Right cardiac atrium (tissue), 5 donors: ENCODE measurements at regions not wholly inside any gene's neighbourhood (a gene's known extent, or its start where the extent isn't known, plus 50 kb on each side); places are given as distances from the start of the nearest gene placed in this dataset.
"Not testable (repeated sequence)": the region's sequence is repeated elsewhere in the genome, so short reads cannot be mapped to it uniquely, and the experiment has no call there.

Experiments used
- ATAC-seq, 2 donors: fragments of 200-7000 bp; cut with Tn5 transposase; one replicate each; pipeline versions ENCODE4 v1.8.0 to v1.9.1; 2020; ENCODE audit warnings: moderate library complexity in 2 of 2, mild to moderate bottlenecking in 1 of 2
- DNase-seq, 3 donors: peaks; one replicate each; pipeline ENCODE4 v3.0.0-alpha.2; 2020
- H3K27ac ChIP-seq: one replicate; pipeline ENCODE4 v1.5.1; 2013; ENCODE audit warnings: mild to moderate bottlenecking, low read length, control low read depth, moderate library complexity
- H3K27me3 ChIP-seq: one replicate; pipeline ENCODE4 v1.6.1; 2013; ENCODE audit not compliant: control insufficient read depth, insufficient read depth
- H3K4me1 ChIP-seq: one replicate; pipeline ENCODE4 v1.6.1; 2013; ENCODE audit warnings: low read length; ENCODE audit not compliant: control insufficient read depth, insufficient read depth
- H3K4me3 ChIP-seq: one replicate; pipeline ENCODE4 v1.5.1; 2013; ENCODE audit warnings: low read length, control low read depth
- H3K9me3 ChIP-seq: one replicate; pipeline ENCODE4 v1.6.1; 2013; ENCODE audit warnings: low read length; ENCODE audit not compliant: control insufficient read depth
- WGBS: extraction: QIAGEN DNeasy Blood & Tissue Kit; methylation state at CpG from one replicate; pipeline ENCODE4 v1.1.7; 2013; 5-methylcytosine and 5-hydroxymethylcytosine counted together
- intact Hi-C, 4 donors: fragments of 100-400 bp; cut with DNase I; formaldehyde crosslinking; loops; one replicate each; pipeline versions ENCODE4 v1.11.0 to v1.14.0; 2022 to 2023
- donor health status: healthy with polysubstance abuse.
- donor health status: DM: no; HTN: yes; CAD: no.
- donor health status: DM: no; HTN: no; CAD: no.
- donor health status: DM: no; HTN: yes; CAD: no; lungs with severe emphysema.
- donor health status: DM: yes; HTN: yes; CAD: no.

- Histone ChIP-seq H3K9me3 (no peaks in the 10 kb centered on the region), H3K4me1 (no peaks in the 10 kb centered on the region), H3K4me3 (no peak overlapping the region), H3K27me3 (no peaks in the 10 kb centered on the region), H3K27ac (no peak overlapping the region)
- intact Hi-C loops, result no loop called here
- 67% methylated on average over 8 of the region's 8 CpGs for WGBS
- DNase-seq (no peak), ATAC-seq (no peak)
Measured at GRCh38 chr4:101699441-101700124, 90.9 kb upstream of the BANK1 start.

- H3K9me3 ChIP-seq, result no peaks in the 10 kb centered on the region
- DNase-seq (no peak), ATAC-seq (no peak)
- H3K4me1 ChIP-seq, result no peaks in the 10 kb centered on the region
- intact Hi-C loops, result no loop called here
- WGBS, result 85% methylated on average over 1 of the region's 1 CpG
- H3K27me3 ChIP-seq, result no peaks in the 10 kb centered on the region
- H3K4me3 ChIP-seq, result no peak overlapping the region
- no peak overlapping the region for H3K27ac ChIP-seq
Measured at GRCh38 chr4:101697266-101697665, 93.3 kb upstream of the BANK1 start.

DNA sequence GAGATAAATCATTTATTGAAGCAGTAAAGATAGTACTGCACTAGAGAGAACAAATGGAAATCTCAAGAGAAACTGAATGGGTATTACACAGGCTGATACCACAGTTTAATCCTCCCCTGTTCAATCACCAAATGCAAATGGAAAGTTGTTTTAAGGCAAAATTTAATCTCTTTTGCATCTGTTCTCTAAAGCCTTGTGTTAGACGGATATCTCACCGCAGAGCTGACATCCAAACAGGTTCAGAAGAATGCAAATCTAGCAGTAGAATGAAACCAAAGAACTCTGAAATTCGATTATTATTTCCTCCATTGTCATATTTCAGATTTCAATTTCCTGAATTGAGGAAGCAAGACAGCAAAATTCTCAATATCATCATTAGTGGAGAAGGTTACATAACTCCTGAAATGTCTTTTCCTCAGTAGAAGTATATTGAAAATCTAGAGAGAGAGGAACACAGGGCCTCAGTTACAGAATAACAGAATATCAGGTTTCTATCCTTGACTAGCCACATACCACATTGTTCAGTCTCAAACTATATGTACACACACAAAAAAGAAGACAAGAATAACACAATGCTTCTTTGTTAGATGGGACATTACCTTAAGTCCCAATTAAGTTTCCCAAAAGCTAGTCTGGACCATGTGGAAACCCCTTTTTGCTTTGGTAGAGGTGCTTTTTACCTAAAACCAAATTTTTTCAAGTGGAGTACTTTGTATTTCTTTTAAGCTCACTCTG is 94.1 kb upstream of the BANK1 start:
- ATAC-seq, result no peak
- 84% methylated on average over 3 of the region's 3 CpGs for WGBS
- intact Hi-C loops, result no loop called here

GRCh38 chr4:101695176-101695575 is 95.4 kb upstream of the BANK1 start:
- no peaks in the 10 kb centered on the region for H3K9me3 ChIP-seq
- no peak for ATAC-seq
- intact Hi-C loops, result no loop called here
- no peak overlapping the region for H3K27ac ChIP-seq
- no peak overlapping the region for H3K4me3 ChIP-seq
- no peaks in the 10 kb centered on the region for H3K4me1 ChIP-seq
- DNase-seq, result no peak
- no peaks in the 10 kb centered on the region for H3K27me3 ChIP-seq

More for the DNA sequence above, 94.1 kb upstream of the BANK1 start:
- H3K27ac ChIP-seq, result no peak overlapping the region
- H3K4me1 ChIP-seq, result no peaks in the 10 kb centered on the region
- DNase-seq, result no peak
- H3K27me3 ChIP-seq, result no peaks in the 10 kb centered on the region
- H3K9me3 ChIP-seq, result no peaks in the 10 kb centered on the region
- H3K4me3 ChIP-seq, result no peak overlapping the region

DNA sequence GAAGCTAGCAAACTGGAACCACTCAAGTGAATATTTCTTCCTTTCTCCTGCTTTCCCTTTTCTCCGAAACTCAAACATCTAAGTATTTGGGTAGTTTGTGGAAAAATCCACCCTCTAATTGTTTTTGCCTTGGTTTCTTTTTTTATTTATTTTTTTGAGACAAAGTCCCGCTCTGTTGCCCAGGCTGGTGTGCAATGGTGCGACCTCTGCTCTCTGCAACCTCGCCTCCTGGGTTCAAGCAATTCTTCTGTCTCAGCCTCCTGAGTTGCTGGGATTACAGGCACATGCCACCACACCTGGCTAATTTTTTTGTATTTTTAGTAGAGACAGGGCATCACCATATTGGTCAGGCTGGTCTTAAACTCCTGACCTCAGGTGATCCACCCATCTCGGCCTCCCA is 96.1 kb upstream of the BANK1 start:
- WGBS, result 88% methylated on average over 5 of the region's 5 CpGs

DNA sequence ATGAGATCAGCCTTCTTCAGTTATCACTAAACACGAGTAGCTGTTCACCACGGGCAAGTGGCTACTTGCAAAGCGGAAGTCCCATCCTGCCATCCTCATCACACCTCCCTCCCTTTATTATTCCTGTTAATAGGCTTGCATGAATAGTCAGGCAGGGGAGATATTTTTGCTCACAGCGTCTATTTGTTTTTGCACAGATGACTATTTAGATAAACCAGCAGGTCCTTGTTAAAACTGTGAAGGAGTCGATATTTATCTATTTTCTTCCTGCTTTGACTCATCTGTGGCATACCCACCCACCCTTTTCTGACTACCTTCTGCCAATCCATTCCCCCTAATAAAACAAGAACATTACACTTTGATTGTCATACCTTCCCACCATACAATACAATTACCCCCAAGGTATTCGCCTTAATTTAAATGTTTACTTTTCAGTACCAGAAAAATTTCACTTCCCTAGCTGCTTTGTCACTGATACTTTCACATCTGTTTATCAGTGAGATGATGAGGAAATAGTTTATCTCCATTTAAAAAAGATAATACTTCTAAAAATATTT is 96.6 kb upstream of the BANK1 start:
- H3K27me3 ChIP-seq, result no peaks in the 10 kb centered on the region
- no peaks in the 10 kb centered on the region for H3K9me3 ChIP-seq
- no peak for DNase-seq
- WGBS, result 30% methylated on average over 6 of the region's 6 CpGs
- no peak overlapping the region for H3K4me3 ChIP-seq
- no peak for ATAC-seq
- no peaks in the 10 kb centered on the region for H3K4me1 ChIP-seq
- H3K27ac ChIP-seq, result no peak overlapping the region
- intact Hi-C loops, result no loop called here

More for the DNA sequence above, 96.1 kb upstream of the BANK1 start:
- intact Hi-C loops, H3K27me3 ChIP-seq, H3K4me1 ChIP-seq, ATAC-seq, H3K9me3 ChIP-seq, DNase-seq, H3K4me3 ChIP-seq, H3K27ac ChIP-seq: not testable (repeated sequence)

DNA sequence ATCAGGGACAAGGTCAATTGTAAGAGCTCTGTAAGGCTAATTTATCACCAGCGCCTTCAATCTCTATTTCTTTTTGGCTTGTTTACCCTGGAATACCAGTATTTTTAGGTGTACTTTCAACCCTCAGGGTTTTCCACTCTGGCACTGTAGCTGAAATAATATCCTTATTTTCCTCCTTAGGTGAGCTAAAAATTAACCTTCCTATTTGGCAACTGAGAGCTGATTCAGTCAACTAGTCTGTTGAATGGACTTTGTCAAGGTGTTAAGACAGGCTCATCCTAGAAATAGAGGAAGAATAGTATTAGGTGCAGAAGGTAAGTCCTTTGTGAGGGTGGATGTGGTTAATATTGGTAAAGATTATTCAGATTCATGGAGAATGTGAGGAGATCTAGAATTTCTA is 101.3 kb upstream of the BANK1 start:
- no peak for DNase-seq
- intact Hi-C loops, result no loop called here
- 97% methylated on average over 1 of the region's 1 CpG for WGBS
- Histone ChIP-seq H3K27ac (no peak overlapping the region), H3K27me3 (no peaks in the 10 kb centered on the region), H3K9me3 (no peaks in the 10 kb centered on the region), H3K4me3 (no peak overlapping the region), H3K4me1 (no peaks in the 10 kb centered on the region)
- ATAC-seq, result no peak

- ATAC-seq, result no peak
- intact Hi-C loops, result no loop called here
- 80% methylated on average over 1 of the region's 1 CpG for WGBS
- DNase-seq, result no peak
- Histone ChIP-seq H3K4me1 (no peaks in the 10 kb centered on the region), H3K9me3 (no peaks in the 10 kb centered on the region), H3K4me3 (no peak overlapping the region), H3K27ac (no peak overlapping the region), H3K27me3 (no peaks in the 10 kb centered on the region)
Measured at GRCh38 chr4:101685126-101685525, 105.4 kb upstream of the BANK1 start.

DNA sequence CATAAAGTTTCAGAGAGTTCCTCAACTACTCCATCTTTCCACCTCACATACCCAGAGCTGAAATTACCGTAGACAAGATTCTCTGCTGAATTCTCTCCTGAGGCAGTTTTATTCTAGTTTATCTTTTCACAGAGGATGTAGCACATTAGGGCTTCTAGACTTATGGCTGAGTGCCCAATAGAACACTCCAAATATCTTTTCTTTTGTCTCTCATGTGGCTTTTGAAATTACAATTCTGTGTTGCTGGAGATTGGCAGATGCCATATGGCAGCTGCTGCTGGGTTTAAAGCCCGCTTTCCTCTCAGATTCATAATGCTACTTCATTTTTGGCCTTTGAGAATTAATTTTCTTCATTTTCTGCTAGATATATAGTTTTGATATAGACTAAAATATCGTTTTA is 107.6 kb upstream of the BANK1 start:
- Histone ChIP-seq H3K27ac (no peak overlapping the region), H3K4me1 (no peaks in the 10 kb centered on the region), H3K9me3 (no peaks in the 10 kb centered on the region), H3K4me3 (no peak overlapping the region), H3K27me3 (no peaks in the 10 kb centered on the region)
- no peak for DNase-seq
- no peak for ATAC-seq
- WGBS, result 64% methylated on average over 3 of the region's 3 CpGs
- intact Hi-C loops, result no loop called here

DNA sequence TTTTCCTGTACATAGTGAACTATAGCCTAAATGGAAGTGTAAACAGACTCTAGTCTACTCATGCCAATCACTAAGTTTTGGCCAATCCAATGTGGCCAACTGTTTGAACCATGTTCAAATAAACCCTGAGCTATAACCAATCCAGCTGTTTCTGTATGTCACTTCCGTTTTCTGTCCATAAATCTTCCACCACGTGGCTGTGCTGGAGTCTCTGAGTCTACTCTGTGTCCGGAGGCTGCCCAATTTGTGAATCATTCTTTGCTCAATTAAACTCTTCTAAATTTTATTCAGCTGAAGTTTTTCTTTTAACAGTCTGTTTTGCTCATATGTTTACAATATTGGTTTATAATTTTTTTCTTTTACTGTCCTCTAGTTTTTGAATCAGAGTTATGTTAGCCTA is 112.3 kb upstream of the BANK1 start:
- H3K4me1 ChIP-seq, result no peaks in the 10 kb centered on the region
- DNase-seq (no peak), ATAC-seq (no peak)
- intact Hi-C loops, result no loop called here
- WGBS, result 39% methylated on average over 3 of the region's 3 CpGs
- no peak overlapping the region for H3K4me3 ChIP-seq
- H3K27me3 ChIP-seq, result no peaks in the 10 kb centered on the region
- H3K9me3 ChIP-seq, result no peaks in the 10 kb centered on the region
- H3K27ac ChIP-seq, result no peak overlapping the region

- WGBS, result 74% methylated on average over 3 of the region's 3 CpGs
- ATAC-seq (peak; percentile 74 to 81), DNase-seq (peak; percentile 52 to 79 (median 56))
- H3K27me3 ChIP-seq, result no peaks in the 10 kb centered on the region
- no peaks in the 10 kb centered on the region for H3K4me1 ChIP-seq
- no peak overlapping the region for H3K4me3 ChIP-seq
- intact Hi-C loops, result no loop called here
- H3K27ac ChIP-seq, result peak overlapping the region; percentile 12
- H3K9me3 ChIP-seq, result no peaks in the 10 kb centered on the region
Measured at GRCh38 chr4:101670897-101671296, 119.6 kb upstream of the BANK1 start.
